ENCODE measurements at regions not wholly inside any gene's neighbourhood (a gene's known extent, or its start where the extent isn't known, plus 50 kb on each side); places are given as distances from the start of the nearest gene placed in this dataset.

DNA sequence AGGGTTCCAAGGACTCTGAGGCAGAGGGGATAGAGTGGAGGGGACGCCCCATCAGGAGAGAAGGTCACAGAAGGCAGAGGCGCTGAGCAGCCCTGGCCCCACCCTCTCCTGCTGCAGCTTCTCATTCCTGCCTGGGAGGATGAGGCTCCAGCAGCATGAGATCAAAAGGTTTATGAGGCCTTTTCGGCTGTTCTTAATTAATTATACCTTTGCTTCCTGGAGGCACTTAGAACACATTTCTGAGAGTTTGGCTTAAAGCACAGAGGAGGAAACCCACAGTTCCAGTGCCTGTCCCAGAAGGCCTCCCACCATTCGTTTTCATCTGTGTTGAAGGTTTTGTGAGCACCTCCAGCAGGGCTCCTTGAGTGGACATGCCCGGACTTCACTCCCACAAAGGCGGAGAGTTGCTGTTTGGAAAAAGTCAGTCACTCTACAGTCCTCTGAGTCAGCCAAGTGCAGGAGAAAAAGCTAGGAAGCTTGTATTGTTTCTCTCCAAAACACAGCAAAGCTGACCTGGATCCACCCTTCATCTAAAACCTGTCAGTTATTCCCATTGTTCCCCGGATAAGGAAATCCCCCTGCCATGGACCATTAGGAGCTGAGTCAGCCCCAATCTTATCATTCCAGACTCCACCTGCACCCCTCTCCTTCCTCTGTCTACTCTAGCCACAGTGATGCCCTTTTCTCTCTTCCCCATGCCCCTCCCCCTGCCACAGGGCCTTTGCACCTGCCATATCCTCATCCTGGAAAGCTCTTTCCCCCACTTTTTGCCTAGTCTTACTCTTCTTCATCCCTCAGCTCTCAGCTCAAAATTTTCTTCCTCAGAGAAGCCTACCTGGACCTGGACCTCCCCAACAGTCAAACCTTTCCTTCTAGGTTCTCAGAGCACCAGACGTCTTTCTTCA lies 276.8 kb downstream of the FBXW7 start:
- Histone ChIP-seq H3K9me2 (ENCODE audit: insufficient read depth) (no peaks in the 10 kb centered on the region), H4K20me1 (ENCODE audit: insufficient read depth) (no peaks in the 10 kb centered on the region), H3K4me3 (replicated peaks in 1 of 2; ENCODE audit: low read depth in 1 of 2, low read length in 2 of 2) (0 out of 4 replicates have a peak overlapping the region, but pooled peaks of 1 of the 2 experiments have one; percentile 3), H3K36me3 (ENCODE audit: control insufficient read depth in 1 of 2, insufficient read depth in 2 of 2, low read length in 2 of 2) (no peaks in the 10 kb centered on the region), H3K4me2 (ENCODE audit: low read length) (peak overlapping the region; percentile 56), H3K27ac (ENCODE audit: low read depth, low read length) (peak overlapping the region; percentile 65), H3K9me3 (ENCODE audit: control insufficient read depth in 1 of 2, insufficient read depth in 1 of 2, low read depth in 1 of 2, low read length in 2 of 2) (no peaks in the 10 kb centered on the region; a peak in 1 of 4 replicates), H3K9ac (ENCODE audit: low read length) (peak overlapping the region; percentile 13; the same call in 1 of the 2 replicates), H3K4me1 (ENCODE audit: control insufficient read depth in 1 of 2, insufficient read depth in 2 of 2, low read length in 2 of 2) (peaks cover 33 to 59% of the 10 kb centered on the region in 2 experiments), H3K79me2 (ENCODE audit: insufficient read depth, low read length) (no peaks in the 10 kb centered on the region), H2AFZ (ENCODE audit: low read depth, low read length, poor library complexity, severe bottlenecking) (peak overlapping the region; percentile 56), H3K27me3 (ENCODE audit: insufficient read depth, low read length) (no peaks in the 10 kb centered on the region)
- ChIA-PET CTCF (no interaction called here), POLR2A (no interaction called here), RAD21 (ENCODE audit: low non-redundant PET in 1 of 2, low total read pairs in 2 of 2, uncharacterized antibody in 2 of 2, unreplicated experiment in 2 of 2) (interaction anchor here in 1 of 2 experiments (1.2 kb wide), 1 partner anchor 212 kb away, joined by 3 read pairs; no protein-coding TSS in a partner anchor)
- no TSS peak for BruUV-seq (replicated peaks)
- peak; percentile 48 for DNase-seq (ENCODE audit: low read depth, low spot score)
- TF ChIP-seq JUND (IDR thresholded peaks at IDR 0.05) (peak; percentile 44), FOSL1 (IDR thresholded peaks at IDR 0.05; ENCODE audit: low read depth) (peak; percentile 73), TCF7L2 (IDR thresholded peaks at IDR 0.05; ENCODE audit: borderline replicate concordance, extremely low read depth, insufficient read depth, insufficient read length) (peak; percentile 71), CBX3 (IDR thresholded peaks at IDR 0.05; ENCODE audit: low read depth) (0 out of 2 replicates have a peak, but pooled peaks have one; percentile 6), YY1 (IDR thresholded peaks at IDR 0.05; ENCODE audit: extremely low read depth, insufficient replicate concordance, low read depth, low read length) (no peak), SP1 (IDR thresholded peaks at IDR 0.05; ENCODE audit: low read depth) (peak; percentile 56), ZBTB33 (IDR thresholded peaks at IDR 0.05; ENCODE audit: extremely low read depth, insufficient replicate concordance, low read length) (no peak)
- intact Hi-C loops (cut with micrococcal nuclease) = no loop called here
- peak; percentile 56 for ATAC-seq
